NCI-H2081 treated with DMSO at 0.1 percent for 48 hours (cell line): ENCODE measurements at regions not wholly inside any gene's neighbourhood (a gene's known extent, or its start where the extent isn't known, plus 50 kb on each side); places are given as distances from the start of the nearest gene placed in this dataset.

Source experiments
- DNase-seq: peaks from one replicate; lab custom pipeline; 2025; lab: John Stamatoyannopoulos, UW

DNA sequence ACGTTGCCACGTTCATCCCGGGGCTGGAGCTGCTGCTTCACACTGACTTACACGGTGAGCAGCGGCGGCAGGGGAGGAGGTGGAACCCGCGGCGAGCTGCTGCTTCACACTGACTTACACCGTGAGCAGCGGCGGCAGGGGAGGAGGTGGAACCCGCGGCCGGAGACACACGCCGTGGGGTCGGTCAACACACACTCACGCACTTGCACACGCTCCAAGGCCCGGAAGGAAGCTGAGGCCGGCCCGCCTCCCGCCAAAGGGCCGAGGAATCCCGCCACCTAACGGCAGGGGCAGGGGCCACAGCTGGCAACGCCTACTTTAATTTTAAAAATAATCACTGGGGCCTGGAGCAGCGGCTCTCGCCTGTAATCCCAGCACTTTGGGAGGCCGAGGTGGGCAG is 94.4 kb upstream of the FOXC1 start:
- no peak for DNase-seq

DNA sequence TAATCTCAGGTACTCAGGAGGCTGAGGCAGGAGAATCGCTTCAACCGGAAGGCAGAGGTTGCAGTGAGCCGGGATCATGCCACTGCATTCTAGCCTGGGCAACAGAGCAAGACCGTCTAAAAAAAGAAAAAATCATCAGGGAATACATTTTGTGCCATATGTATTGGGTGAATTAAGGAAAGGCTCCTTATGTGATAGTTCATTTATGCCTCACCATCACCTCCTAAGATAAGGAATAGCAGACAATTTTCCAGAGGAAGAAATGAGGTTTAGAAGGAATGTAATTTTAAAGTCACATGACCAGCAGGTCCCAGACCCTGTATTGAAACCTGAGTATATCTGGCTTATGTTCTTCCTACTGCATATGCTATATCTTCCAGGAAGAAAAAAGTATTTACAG is 93.9 kb upstream of the FOXC1 start:
- DNase-seq: no peak

DNA sequence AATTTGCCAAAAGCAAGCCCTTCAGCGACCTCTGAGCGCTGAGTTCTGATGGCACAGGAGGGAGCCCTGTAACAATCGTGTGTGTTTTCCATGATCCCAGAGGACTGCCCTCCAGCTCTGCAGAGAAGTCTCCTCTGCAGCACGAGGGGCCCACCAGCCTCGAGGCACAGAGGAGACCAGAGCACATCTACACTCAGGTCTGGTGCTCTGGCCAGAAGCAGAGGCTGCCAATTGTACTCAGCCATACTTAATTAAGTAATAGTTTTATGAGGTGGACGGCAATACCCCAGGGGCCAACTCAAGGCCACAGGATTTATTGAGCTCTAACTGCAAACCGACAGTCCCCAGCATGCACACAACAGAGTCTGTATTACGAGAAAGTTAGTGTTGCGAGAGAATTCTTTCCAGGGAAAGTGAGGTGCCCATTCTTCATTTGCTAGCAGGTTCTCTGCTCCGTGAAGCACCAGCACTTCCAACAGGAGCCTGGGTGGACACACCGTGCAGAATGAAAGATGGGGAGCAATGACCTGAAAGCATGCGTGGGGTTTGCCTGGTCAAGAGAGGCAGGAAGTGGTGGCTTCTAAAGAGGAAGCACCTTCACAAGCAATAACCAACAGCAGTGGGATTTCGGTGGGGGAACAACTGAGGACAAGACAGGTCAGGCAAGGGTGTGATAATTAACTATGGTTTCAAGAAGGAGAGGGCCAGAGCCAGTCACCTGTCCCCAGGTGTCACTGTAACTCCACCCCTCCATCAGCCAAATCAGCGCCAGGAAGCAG is 92.8 kb upstream of the FOXC1 start:
- no peak for DNase-seq

GRCh38 chr6:1518855-1519254 is 90.9 kb upstream of the FOXC1 start:
- no peak for DNase-seq

- no peak for DNase-seq
These were observed 90.1 kb upstream of the FOXC1 start for GRCh38 chr6:1519597-1519996.

GRCh38 chr6:1522779-1523178 is 86.9 kb upstream of the FOXC1 start:
- no peak for DNase-seq

DNA sequence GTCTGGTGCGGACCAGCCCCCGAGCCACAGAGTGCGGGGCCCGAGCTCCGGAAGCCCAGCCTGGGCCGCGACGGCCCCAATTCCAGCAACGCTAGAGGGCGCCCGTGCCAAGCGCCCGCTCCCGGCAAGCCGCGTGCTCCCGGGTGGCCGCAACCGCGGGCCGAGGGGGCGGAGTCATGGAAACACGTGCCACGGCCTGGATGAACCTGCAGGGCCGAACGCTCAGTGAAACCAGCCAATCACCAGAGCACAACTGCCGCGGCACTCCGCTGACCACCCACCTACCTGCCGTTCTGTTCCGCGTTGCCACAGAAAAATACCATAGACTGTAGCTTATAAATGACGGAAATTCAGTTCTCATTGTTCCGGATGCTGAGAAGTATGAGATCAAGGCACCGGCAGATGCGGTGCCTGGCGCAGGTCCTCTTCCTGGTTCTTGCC is 85.7 kb upstream of the FOXC1 start:
- DNase-seq: no peak

- no peak for DNase-seq
These were observed 84.2 kb upstream of the FOXC1 start for GRCh38 chr6:1525364-1526038.

GRCh38 chr6:1526398-1527072 is 83.2 kb upstream of the FOXC1 start:
- DNase-seq: no peak

DNA sequence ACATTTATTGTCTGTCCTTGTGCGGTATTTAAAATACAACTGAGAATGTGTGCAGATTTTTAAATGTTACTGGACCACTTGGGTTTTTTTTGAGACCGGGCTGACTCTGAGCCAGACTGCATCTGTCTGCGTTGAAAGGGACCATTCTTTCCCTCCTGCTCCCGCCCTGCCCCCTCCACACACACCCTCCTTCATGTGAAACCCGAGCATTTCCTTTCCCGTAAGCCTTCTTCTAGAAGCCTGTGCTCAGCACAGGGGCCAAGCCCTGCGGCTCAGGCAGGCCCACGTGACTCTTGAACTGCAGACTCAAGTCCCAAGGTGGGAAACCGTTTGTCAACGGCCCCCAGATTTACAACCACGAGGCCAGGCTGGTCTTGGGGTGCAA is 82.7 kb upstream of the FOXC1 start:
- DNase-seq: no peak

DNA sequence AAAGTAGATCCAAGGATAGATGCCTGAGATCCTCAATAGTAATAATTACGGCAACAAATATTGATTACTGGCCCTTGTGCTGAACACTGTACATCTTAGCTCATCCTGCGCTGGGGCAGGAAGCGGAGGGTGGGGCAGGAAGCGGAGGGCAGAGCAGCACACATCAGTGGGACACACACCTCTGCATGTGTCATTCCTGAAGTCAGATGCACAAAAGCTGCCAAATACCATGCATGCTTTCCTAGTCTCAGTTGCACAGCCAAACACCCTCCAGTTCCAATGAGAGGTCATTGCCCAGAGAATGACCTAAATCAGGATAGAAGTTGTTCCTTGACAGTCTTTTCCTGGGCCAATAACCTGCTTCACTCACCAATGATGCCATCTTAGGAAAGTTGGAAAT is 74.4 kb upstream of the FOXC1 start:
- no peak for DNase-seq

DNA sequence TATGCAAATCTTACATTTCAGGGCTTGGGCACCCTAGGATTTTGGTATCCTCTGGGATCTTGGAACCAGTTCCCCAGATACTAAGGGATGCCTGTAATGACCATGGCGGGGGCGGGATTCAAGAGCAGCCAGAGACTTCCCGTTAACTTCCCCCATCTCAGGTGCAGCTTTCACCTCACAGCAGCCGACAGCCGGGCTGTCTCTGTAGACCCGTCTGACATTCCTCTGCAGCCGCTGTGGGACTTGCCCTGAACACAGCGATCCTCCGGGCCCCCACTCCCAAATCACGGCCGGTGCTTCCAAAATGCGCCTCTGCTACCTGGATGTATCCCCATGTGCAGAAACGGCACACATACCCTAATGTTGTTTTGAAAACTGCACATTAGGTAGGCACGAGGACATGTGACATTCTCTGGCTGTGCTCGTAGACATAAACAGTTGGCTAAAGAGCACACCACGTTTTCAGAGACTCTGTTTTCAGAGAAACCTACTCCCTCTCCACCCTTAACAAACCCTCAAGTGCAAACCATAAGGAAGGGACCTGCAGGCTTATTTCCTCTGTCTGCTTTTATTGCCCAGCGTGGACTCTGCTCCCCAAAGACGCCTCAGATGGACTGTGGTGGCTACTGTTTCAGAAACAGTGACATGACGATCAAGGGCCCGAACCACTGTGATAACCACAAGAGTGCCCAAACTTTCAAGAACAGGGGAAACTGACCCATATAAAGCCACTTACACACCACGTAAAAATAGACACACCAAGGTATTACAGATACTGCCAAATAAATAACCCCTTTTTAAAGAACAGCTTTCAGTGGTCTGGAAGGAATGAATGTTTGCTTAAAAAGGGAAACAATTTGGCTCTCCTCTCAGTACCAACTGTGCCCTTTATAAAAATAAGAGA is 72.9 kb upstream of the FOXC1 start:
- no peak for DNase-seq

DNA sequence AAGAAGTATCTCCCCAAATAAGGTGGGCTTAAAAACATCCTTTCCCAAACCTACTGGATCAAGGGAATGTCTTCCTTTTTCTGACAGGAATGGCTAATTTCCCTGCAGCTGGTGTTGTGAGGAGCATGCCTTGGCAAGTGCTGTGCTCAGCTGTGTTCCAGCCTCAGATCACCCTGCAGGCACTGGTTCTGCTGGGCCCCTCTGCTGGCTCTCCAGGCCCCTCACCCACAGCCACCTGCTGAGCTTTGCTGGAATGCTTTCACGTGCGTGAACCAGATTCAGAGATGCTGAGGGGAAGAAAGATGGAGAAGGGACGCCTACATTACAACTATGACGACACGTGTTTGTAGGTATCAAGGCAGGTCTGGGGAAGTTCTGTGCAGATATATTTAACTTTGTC is 71.3 kb upstream of the FOXC1 start:
- no peak for DNase-seq

GRCh38 chr6:1538810-1539478 is 70.8 kb upstream of the FOXC1 start:
- DNase-seq: no peak

DNA sequence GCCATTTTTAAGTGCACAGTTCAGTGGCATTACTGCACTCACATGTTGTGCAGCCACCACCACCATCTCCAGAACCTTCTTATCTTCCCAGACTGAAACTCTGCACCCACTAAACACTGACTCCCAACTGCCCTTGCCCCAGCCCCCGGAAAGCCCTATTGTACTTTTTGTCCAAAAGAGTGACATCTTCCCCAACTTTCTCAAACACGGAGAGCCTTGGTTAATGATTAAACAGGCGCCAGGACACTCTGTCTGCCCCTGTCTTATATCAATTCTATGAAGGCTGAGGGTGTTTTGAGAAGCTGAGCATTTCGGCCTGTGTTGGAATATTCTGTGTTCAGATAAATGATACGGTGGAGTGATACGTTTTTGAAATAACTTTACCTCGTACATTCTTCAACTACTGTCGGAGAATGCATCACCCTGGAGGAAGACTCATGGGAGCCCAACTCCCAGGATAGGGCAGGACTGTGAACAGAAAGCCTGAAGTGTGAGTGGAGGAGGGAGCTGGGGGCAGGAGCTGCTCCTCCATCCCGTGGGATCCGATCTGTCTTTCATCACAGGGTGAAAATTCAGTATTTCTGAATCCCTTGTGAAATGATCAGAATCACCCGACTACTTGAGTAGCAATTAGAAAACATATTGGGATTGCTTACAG is 68.7 kb upstream of the FOXC1 start:
- DNase-seq: no peak

GRCh38 chr6:1542335-1542734 is 67.4 kb upstream of the FOXC1 start:
- DNase-seq: no peak

- DNase-seq: no peak
These were observed 67.0 kb upstream of the FOXC1 start for GRCh38 chr6:1542764-1543163.

DNA sequence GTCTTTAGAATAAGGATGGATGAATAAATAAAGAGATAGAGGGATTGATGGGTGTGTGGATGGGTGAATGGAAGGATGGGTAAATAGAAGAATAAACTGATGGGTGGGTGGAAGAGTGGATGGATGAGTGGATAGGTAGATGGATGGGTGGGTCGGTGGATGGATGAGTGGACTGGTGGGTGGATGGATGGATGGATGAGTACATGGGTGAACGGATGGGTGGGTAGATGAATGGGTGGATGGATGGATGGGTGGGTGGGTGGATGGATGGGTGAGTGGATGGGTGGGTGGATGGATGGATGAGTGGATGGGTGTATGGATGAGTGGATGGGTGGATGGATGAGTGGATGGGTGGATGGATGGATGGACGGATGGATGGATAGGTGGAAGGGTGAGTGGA is 65.7 kb upstream of the FOXC1 start:
- DNase-seq: no peak

- DNase-seq: no peak
These were observed 65.1 kb upstream of the FOXC1 start for GRCh38 chr6:1544603-1545002.

- no peak for DNase-seq
These were observed 64.1 kb upstream of the FOXC1 start for GRCh38 chr6:1545654-1546053.

DNA sequence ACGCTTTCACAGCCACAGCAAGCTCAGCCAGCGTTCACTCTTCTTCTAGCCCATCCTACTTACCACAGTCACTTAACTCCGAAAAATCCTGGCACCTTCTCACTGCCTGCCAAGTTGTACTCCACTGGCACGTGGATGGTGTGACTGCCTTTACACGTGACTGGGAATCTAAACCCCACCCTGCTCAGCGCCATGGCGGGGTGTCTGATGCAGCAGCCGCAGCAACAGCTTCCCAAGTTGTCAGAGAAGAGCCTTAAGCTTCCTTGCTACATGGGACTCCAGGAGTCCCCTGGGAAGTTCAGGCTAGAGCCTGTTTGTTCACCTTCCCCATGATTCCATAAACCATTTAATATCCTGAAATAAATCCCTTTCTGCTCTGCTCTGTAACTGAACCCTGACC is 61.9 kb upstream of the FOXC1 start:
- DNase-seq: no peak
